ENCODE measurements at regions not wholly inside any gene's neighbourhood (a gene's known extent, or its start where the extent isn't known, plus 50 kb on each side); places are given as distances from the start of the nearest gene placed in this dataset.
"Not testable (repeated sequence)": the region's sequence is repeated elsewhere in the genome, so short reads cannot be mapped to it uniquely, and the experiment has no call there.

- DNase-seq (ENCODE audit: low read depth in 2 of 3, low spot score in 2 of 3), result no peak
Observed at GRCh38 chr5:125229556-125229955, 483.1 kb upstream of the ZNF608 start.

DNA sequence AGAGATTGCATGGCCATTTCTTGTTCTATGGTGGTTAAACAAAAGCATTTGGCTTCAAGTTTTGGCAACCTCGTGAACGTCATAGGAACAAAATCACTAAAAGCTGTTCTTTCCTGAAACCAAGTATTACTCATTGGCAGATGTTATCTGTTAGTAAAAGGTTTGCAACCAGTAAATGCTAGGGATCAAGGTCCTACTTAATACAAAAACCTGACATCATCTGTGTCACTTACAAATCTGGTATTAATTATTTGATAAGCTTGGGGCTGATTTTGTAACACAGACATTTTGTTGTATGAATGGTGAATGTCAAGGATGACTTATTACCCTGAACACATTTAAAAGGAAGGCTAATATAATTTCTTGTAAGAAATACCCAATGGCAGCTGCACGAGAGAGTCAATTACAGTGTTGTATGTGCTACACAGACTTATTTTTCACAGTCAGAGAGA, 486.4 kb upstream of the ZNF608 start:
- no peak for DNase-seq (ENCODE audit: low read depth in 2 of 3, low spot score in 2 of 3)

DNA sequence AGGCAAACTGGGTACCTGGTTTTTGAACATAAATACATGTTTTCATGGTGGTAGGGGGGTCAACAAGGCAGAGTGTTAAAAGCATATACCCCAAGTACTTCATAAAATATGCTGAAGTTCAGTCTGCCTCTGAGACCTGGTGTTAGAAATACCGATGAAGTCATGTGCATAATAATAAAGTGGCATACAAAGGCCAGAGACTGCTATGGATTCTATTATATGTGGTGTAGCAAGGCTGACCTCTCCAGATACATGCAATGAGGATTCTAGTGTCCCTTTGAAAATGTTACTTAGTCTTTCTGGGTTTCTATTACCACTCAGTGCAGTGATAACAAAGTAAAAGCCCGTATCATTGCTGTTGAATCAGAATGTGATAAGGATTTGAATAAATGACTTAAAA, 487.5 kb upstream of the ZNF608 start:
- no peak for DNase-seq (ENCODE audit: low read depth in 2 of 3, low spot score in 2 of 3)

DNA sequence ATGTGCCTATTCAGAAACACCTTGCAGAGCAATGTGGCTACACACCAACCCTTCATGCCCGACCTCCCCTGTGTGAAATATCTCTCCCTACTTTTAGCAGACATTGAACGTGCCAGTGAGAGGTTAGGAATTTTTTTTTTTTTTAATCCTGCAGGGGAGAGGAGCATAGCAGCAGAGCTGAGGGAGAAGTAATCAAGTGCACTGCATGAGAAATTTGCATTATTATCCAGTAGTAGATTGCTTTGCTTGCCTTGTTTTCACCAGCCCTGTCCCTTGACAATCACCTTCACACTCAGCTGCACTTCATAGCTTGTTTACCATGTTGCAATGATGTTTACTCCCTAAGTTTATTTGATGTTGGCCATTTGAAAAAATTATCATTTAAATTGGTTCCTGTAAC, 489.6 kb upstream of the ZNF608 start:
- DNase-seq (ENCODE audit: low read depth in 2 of 3, low spot score in 2 of 3), result no peak

DNA sequence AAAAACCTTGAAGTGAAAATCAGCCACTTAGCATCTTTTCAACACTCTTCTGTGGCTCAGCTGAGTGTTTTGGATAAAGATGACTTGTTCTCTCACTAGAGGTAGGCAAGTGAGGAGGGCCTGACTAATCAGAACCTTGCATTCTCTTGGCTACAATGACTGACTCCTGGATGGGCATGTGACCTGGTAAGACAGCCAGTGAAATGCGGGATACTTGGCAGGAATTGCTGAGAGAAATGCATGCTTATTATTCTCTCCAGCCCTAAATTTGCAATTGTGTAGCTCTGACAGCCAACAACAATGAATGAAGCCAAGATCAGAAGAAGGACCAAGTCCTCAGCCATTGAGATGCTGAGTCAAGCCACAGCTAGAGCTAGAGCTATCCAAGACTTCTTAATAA, 490.5 kb upstream of the ZNF608 start:
- no peak for DNase-seq (ENCODE audit: low read depth in 2 of 3, low spot score in 2 of 3)

DNA sequence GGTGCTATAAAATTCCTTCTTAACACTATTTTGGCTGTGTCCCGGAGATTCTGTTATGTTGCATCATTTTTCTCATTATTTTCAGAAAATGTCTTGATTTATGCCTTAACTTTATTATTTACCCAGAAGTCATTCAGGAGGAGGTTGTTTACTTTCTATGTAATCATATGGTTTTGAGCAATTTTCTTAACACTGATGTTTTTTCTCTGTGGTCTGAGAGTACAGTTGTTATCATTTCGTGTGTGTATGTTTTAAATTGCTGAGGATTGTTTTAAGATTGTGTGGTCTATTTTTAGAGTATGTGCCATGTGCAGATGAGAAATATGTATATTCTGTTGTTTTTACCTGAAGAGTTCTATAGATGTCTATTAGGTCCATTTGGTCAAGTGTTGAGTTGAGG, 498.1 kb upstream of the ZNF608 start:
- DNase-seq (ENCODE audit: low read depth in 2 of 3, low spot score in 2 of 3), result no peak

- no peak for DNase-seq (ENCODE audit: low read depth in 2 of 3, low spot score in 2 of 3)
Observed at GRCh38 chr5:125245216-125245615, 498.8 kb upstream of the ZNF608 start.

DNA sequence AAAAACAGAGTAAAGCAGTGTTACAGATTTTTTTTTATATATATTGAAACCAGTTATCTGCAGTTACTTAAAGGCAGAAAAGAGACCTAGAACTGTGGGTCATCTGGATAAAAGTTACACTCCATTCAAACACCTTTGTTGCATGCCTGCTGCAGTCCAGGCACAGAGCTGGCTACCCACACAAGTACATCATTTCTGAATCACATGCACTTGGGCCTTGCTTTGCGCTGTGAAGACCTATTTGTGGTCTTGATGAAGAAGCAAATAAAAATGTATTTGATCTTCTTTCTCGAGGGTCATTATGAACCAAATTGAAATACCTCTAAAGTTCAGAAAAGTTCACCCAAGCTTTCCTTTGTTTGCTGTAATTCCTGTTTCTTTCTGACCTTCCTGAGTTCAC, 503.0 kb upstream of the ZNF608 start:
- DNase-seq (ENCODE audit: low read depth in 2 of 3, low spot score in 2 of 3), result no peak

DNA sequence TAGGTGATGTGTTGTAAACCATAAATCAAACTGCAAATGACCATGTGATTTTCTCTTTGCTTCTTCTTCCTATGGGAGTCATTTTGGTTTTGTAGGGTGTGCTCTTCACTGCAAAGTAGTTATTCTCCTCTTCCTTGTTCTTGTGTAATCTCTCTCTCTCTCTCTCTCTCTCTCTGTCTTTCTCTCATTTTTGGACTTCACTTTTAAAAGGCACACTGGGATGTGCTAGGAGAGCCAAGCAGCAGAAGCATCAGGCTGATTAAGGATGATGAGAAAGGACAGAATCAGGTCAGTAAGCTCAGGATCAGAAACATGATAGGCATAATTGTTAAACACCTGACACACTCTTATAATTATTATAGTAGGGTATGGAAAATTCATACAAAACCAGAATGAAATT, 505.3 kb upstream of the ZNF608 start:
- DNase-seq (ENCODE audit: low read depth in 2 of 3, low spot score in 2 of 3), result no peak

DNA sequence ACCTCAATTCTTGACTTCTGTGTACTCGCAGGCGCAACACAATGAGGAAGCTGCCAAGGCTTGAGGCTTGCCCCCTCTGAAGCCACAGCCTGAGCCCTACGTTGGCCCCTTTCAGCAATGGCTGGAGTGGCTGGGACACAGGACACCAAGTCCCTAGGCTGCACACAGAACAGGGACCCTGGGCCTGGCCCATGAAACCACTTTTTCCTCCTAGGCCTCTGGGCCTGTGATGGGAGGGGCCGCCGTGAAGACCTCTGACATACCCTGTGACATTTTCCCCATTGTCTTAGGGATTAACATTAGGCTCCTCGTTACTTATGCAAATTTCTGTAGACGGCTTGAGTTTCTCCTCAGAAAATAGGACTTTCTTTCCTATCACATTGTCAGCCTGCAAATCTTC, 507.2 kb upstream of the ZNF608 start:
- DNase-seq (ENCODE audit: low read depth in 2 of 3, low spot score in 2 of 3), result not testable (repeated sequence)

DNA sequence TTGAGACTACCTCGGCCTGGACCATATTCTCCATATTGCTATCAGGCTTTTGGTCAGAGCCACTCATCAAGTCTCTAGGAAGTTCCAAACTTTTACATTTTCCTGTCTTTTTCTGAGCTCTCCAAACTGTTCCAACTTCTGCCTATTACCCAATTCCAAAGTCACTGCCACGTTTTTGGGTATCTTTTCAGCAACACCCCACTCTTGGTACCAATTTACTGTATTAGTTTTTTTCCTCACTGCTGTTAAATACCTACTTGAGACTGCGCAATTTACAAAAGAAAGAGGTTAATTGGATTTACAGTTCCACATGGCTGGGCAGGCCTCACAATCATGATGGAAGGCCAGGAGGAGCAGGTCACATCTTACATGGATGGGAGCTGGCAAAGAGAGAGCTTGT, 507.8 kb upstream of the ZNF608 start:
- no peak for DNase-seq (ENCODE audit: low read depth in 2 of 3, low spot score in 2 of 3)

GRCh38 chr5:125256296-125256695, 509.9 kb upstream of the ZNF608 start:
- DNase-seq (ENCODE audit: low read depth in 2 of 3, low spot score in 2 of 3), result no peak

GRCh38 chr5:125257057-125257972, 510.9 kb upstream of the ZNF608 start:
- no peak for DNase-seq (ENCODE audit: low read depth in 2 of 3, low spot score in 2 of 3)

- DNase-seq (ENCODE audit: low read depth in 2 of 3, low spot score in 2 of 3), result no peak
Observed at GRCh38 chr5:125257997-125258396, 511.6 kb upstream of the ZNF608 start.

DNA sequence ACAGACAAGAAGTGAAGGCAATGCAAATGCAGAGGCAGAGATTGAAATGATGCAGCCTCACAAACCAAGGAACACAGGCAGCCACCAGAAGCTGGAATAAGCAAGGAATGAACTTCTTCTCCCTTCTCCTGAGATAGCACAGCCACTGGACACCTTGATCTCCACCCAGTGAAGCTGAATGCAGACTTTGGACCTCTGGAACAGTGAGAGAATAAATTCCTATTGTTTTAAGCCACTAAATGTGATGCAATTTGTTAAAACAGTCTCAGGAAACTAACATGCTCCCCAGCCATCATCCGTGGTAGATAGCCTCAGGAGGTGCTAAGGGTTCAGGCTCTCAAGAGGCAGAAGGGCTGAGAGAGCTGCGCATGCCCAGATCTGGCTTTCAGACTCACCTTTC, 512.2 kb upstream of the ZNF608 start:
- no peak for DNase-seq (ENCODE audit: low read depth in 2 of 3, low spot score in 2 of 3)

GRCh38 chr5:125261505-125262250, 515.2 kb upstream of the ZNF608 start:
- DNase-seq (ENCODE audit: low read depth in 2 of 3, low spot score in 2 of 3), result no peak

- no peak for DNase-seq (ENCODE audit: low read depth in 2 of 3, low spot score in 2 of 3)
Observed at GRCh38 chr5:125262782-125263181, 516.3 kb upstream of the ZNF608 start.

DNA sequence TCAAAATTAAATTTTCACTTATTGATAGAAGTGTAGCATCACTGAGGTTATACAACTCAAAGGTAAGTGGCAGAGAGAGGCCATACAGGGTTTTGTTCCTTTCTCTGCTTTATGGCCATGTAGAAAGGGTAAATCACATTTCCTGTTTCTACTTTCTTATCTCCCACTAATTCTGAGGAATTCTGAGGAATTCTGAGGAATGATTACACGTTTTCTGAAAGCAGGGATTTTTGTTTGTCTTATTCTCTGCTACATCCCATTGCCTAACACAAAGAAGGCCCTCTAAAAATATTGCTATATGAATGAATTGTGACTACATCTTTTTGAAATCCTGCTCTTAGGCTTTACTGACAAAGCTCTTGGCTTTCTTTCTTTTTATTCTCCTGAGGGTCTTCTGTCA, 516.9 kb upstream of the ZNF608 start:
- no peak for DNase-seq (ENCODE audit: low read depth in 2 of 3, low spot score in 2 of 3)

DNA sequence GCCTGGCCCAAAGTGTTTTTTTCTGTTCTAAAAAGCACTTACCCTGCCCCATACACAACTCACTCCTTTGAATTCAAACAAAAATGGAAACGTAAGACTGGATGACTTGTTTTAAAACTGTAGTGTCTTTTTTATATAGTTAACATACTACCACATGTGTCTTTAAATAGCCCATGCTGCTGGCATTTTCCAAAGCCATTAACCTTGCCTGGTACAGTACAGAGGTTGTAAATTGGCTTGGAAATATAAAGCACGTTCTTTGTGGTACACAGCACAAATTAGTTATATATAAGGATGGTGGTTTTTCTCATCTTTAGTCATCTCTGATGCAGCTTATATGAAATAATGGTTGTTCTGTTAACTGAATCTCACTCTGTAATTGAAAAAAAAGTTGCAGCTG, 519.7 kb upstream of the ZNF608 start:
- no peak for DNase-seq (ENCODE audit: low read depth in 2 of 3, low spot score in 2 of 3)

DNA sequence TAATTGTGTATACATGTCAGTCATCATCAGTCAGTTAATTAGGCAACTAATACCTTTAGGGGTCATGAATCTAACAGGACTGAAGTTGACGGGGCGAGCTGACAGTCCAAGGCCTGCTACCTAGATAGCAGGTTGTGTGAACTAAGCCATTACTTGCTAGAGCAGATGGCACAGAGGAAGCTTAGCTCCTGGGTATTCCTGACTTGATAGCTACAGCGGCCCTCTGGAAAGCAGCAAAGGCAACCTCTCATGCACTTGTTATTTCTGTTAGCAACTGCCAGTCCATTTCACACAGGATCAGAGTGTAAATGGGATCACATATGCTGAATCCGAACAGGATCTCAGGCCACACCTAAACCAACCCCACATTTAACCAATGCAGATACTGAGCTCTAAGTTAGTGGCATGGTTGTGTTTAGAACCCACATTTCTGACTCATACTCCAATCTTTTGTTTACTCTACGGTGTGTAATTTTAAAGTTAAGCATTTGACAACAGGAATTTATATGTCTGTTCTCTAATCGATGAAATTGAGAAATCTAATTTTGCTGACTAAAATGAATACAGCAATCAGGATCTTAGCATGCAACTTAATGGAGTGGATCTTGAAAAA, 521.3 kb upstream of the ZNF608 start:
- no peak for DNase-seq (ENCODE audit: low read depth in 2 of 3, low spot score in 2 of 3)

DNA sequence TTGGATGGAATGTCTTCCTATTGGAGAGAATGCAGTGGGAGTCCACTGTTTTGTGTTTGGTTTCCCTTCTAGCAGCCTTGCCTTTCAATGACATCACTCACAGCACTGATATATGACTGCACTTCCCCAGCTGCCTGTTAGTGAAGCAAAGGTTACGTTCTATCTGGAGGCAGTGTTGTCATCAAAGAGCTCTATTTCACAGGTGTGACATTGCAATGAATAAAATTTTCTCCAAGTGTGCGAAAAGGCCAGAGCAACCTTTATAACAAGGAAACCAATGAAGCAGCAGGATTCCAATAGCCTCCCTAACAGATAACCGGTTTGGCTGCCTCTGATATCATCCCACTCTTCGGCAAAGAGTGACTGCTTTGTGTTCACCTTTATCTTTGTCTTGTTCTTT, 523.5 kb upstream of the ZNF608 start:
- no peak for DNase-seq (ENCODE audit: low read depth in 2 of 3, low spot score in 2 of 3)

- DNase-seq (ENCODE audit: low read depth in 2 of 3, low spot score in 2 of 3), result no peak
Observed at GRCh38 chr5:125272357-125272756, 525.9 kb upstream of the ZNF608 start.
